ENCODE measurements at regions not wholly inside any gene's neighbourhood (a gene's known extent, or its start where the extent isn't known, plus 50 kb on each side); places are given as distances from the start of the nearest gene placed in this dataset.

GRCh38 chr13:107956889-107957288, 258.4 kb downstream of the LIG4 start:
- DNase-seq (ENCODE audit: low read depth): no peak
- no peak for TF ChIP-seq CTCF (conservative IDR thresholded peaks at IDR 0.05; ENCODE audit: control insufficient read depth, insufficient read depth, low read depth, low read length)
- no peak overlapping the region for H3K4me3 ChIP-seq (ENCODE audit: control insufficient read depth, low read depth, low read length)

DNA sequence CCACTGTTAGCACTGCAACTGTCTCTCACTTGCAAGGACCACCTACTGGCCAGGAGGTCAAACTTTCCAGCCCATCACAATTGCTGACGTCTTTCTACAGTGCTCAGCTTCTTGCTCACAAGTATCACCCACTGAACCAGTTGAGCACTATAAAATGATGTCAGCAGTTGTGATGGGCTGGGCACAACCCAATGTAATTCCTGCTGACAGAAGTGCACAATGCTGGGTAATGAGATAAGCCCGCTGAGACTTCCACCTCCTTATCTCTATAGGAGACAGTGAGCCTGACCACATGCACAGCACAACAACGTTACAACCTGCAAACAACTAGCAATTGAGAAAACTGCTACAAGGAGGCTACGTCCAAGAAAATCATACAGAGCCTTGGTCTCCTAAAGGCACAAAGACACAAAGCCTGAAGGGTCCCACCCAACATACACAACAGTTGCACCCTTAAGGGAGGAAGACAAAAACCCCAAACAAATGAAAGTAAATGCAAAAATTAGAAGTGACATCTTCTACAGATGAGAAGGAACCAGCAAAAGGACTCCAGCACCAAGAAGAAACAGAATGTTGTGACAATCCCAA, 273.2 kb downstream of the LIG4 start:
- no peak for DNase-seq (ENCODE audit: low read depth)
- no peak for TF ChIP-seq CTCF (conservative IDR thresholded peaks at IDR 0.05; ENCODE audit: control insufficient read depth, insufficient read depth, low read depth, low read length)
- H3K4me3 ChIP-seq (ENCODE audit: control insufficient read depth, low read depth, low read length): no peak overlapping the region

DNA sequence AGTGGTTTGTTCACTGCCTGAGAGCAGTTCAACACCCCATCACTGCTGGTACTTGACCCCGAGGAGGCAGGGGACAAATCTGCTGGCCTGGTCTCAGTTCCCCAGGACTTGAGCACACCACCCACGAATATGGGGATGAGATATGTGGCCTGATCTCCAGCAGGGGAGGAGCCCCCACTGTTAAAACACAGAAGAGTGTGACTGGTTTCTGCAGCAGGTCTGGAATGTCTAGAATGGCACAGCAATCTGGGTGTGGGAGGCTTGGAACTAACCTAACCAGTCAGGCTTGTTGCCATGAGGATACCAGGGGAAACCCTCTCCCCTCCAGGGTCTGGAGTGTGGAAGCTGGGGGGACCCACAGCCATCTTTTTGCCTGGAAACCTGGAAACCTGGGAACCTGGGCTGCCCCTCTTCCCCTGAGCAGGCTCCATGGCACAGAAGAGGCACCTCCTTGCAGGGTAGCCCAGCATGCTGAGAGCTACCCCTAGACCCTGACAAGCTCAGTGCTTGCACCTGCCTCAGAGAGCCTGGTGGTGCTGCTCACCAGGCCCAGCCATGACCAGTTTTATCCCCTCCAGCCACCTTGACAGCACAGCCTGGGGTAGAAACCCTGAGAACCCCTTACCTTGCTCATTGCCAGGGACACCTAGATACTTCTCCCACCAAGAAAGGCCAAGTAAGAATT, 273.8 kb downstream of the LIG4 start:
- no peak for DNase-seq (ENCODE audit: low read depth)
- H3K4me3 ChIP-seq (ENCODE audit: control insufficient read depth, low read depth, low read length): no peak overlapping the region
- no peak for TF ChIP-seq CTCF (conservative IDR thresholded peaks at IDR 0.05; ENCODE audit: control insufficient read depth, insufficient read depth, low read depth, low read length)

DNA sequence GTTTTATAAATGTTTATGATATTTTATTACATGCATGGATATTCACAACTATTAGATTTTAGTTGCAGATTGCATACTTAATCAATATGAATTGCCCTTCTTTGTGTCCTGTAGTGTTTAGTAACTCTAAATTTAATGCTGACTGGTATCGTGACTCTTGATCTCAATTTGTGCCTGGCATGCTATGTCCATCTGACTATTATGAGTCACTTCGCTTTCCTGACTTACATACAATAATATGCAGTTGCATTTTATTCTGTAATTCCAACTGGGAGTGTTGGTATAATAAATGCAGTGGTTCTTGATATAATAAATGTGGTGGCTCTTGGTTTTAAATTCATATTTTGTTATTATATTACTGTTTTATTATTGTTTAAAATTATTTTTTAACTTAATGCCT, 277.5 kb downstream of the LIG4 start:
- no peak overlapping the region for H3K4me3 ChIP-seq (ENCODE audit: control insufficient read depth, low read depth, low read length)
- no peak for DNase-seq (ENCODE audit: low read depth)
- no peak for TF ChIP-seq CTCF (conservative IDR thresholded peaks at IDR 0.05; ENCODE audit: control insufficient read depth, insufficient read depth, low read depth, low read length)

DNA sequence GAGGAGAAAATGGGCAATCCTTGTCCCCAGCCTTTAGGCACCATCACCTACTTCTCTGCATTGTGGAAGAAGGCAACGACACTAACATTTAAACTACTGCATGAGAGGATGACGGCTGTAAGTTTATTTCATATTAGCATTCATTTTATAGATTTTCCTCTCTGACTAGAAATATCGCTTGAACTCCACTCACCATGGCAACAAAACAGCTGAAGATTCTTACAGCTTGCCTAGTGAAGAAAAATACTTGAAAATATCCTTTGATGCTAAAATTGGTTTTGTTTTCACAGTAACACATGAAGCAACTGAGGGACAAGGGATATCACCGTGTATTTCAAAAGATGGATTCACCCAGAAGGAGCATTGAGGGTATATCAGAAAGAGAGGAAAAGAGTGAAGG, 284.3 kb downstream of the LIG4 start:
- DNase-seq (ENCODE audit: low read depth): no peak
- TF ChIP-seq CTCF (conservative IDR thresholded peaks at IDR 0.05; ENCODE audit: control insufficient read depth, insufficient read depth, low read depth, low read length): no peak
- H3K4me3 ChIP-seq (ENCODE audit: control insufficient read depth, low read depth, low read length): no peak overlapping the region

GRCh38 chr13:107928762-107929161, 286.6 kb downstream of the LIG4 start:
- no peak for DNase-seq (ENCODE audit: low read depth)
- TF ChIP-seq CTCF (conservative IDR thresholded peaks at IDR 0.05; ENCODE audit: control insufficient read depth, insufficient read depth, low read depth, low read length): no peak

More at GRCh38 chr13:107928762-107929161, 286.6 kb downstream of the LIG4 start:
- no peak overlapping the region for H3K4me3 ChIP-seq (ENCODE audit: control insufficient read depth, low read depth, low read length)

Measured in fibroblast of mammary gland (primary cell).